ENCODE measurements at regions not wholly inside any gene's neighbourhood (a gene's known extent, or its start where the extent isn't known, plus 50 kb on each side); places are given as distances from the start of the nearest gene placed in this dataset.

- no peak for TF ChIP-seq CTCF (IDR thresholded peaks at IDR 0.05; ENCODE audit: low read length)
- TF ChIP-seq EZH2 (optimal IDR thresholded peaks at IDR 0.05; ENCODE audit: low read depth, low read length) = no peak
- no peak for TF ChIP-seq EZH2phosphoT487 (IDR thresholded peaks at IDR 0.05; ENCODE audit: low read length)
These were observed 355.2 kb downstream of the KCTD8 start for GRCh38 chr4:44093390-44093789.

All from MM.1S (cell line).